IMR-90 (cell line): ENCODE measurements at regions not wholly inside any gene's neighbourhood (a gene's known extent, or its start where the extent isn't known, plus 50 kb on each side); places are given as distances from the start of the nearest gene placed in this dataset.

Experiments used
- BHLHE40 ChIP-seq: fragments of 150-350 bp; IDR thresholded peaks from 2 replicates; pipeline ENCODE4 v1.6.1; 2016; ENCODE audit warnings: mild to moderate bottlenecking, low read depth, low read length
- CEBPB ChIP-seq: IDR thresholded peaks from 2 replicates; pipeline ENCODE4 v1.6.1; 2012; ENCODE audit warnings: low read depth, low read length, improper control_type of control experiment
- CTCF ChIP-seq: conservative IDR thresholded peaks from 2 replicates; pipeline ENCODE4 v1.5.1; 2012; ENCODE audit warnings: mild to moderate bottlenecking, low read depth, low read length, improper control_type of control experiment
- MXI1 ChIP-seq: IDR thresholded peaks from 2 replicates; pipeline ENCODE4 v1.6.1; 2012; ENCODE audit warnings: low read depth, mild to moderate bottlenecking, low read length, moderate library complexity, borderline replicate concordance
- NFE2L2 ChIP-seq: fragments of 150-350 bp; IDR thresholded peaks from 2 replicates; pipeline ENCODE4 v1.6.1; 2016; ENCODE audit warnings: low read depth, mild to moderate bottlenecking, low read length
- POLR2A ChIP-seq: IDR thresholded peaks from 2 replicates; pipeline ENCODE4 v1.6.1; 2012; ENCODE audit warnings: mild to moderate bottlenecking, low read depth, low read length
- RAD21 ChIP-seq: IDR thresholded peaks from 2 replicates; pipeline ENCODE4 v1.6.1; 2012; ENCODE audit warnings: low read length, improper control_type of control experiment
- RFX5 ChIP-seq: IDR thresholded peaks from 2 replicates; pipeline ENCODE4 v1.8.0; 2012; ENCODE audit warnings: low read depth, mild to moderate bottlenecking, low read length, moderate library complexity
- SMC3 ChIP-seq: fragments of 150-350 bp; IDR thresholded peaks from 2 replicates; pipeline ENCODE4 v1.6.1; 2016; ENCODE audit warnings: low read depth, mild to moderate bottlenecking, antibody characterized with exemption, low read length, moderate library complexity
- TF ChIP-seq, protein P1 (sequence below): fragments of 150-350 bp; IDR thresholded peaks from 2 replicates; pipeline ENCODE4 v1.6.1; 2017; ENCODE audit warnings: mild to moderate bottlenecking, antibody characterized with exemption, low read length, low read depth

- TF ChIP-seq CTCF, result no peak
- no peak for TF ChIP-seq BHLHE40
- TF ChIP-seq POLR2A, result no peak
- no peak for TF ChIP-seq MXI1
- TF ChIP-seq, protein P1, sequence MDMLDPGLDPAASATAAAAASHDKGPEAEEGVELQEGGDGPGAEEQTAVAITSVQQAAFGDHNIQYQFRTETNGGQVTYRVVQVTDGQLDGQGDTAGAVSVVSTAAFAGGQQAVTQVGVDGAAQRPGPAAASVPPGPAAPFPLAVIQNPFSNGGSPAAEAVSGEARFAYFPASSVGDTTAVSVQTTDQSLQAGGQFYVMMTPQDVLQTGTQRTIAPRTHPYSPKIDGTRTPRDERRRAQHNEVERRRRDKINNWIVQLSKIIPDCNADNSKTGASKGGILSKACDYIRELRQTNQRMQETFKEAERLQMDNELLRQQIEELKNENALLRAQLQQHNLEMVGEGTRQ, result no peak
- TF ChIP-seq RFX5, result no peak
- TF ChIP-seq SMC3, result no peak
- TF ChIP-seq NFE2L2, result no peak
- no peak for TF ChIP-seq CEBPB
- TF ChIP-seq RAD21, result no peak
Observed at GRCh38 chr10:78691301-78692030, 377.3 kb upstream of the ZMIZ1 start.
